Mesenteric fat pad (tissue), 1 donor: ENCODE measurements at regions not wholly inside any gene's neighbourhood (a gene's known extent, or its start where the extent isn't known, plus 50 kb on each side); places are given as distances from the start of the nearest gene placed in this dataset.

Experiments used
- DNase-seq: peaks from one replicate; pipeline ENCODE4 v3.0.0-alpha.2; 2020; ENCODE audit warnings: low spot score
- donor health status: DM: yes; HTN: yes; CAD: no.

DNA sequence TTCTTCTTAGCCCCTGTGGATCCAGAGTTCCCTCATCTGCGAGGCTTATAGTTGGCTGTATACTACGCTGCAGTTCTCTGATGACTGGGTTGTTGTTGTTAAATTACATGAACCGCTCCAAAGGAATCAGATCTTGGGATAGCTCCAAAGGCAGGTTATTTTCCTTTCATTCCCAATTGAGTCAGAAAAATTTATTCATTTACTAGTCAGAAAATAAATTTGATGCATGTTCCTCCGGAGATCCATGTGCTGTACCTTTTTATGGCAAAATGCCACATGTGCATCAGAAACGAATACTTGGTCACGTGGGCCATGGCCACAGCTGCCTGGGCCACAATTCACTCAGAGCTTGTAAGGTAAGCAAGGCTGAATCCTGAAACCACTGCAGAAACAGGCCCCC is 304.0 kb downstream of the NR2F1-AS1 start:
- no peak for DNase-seq

DNA sequence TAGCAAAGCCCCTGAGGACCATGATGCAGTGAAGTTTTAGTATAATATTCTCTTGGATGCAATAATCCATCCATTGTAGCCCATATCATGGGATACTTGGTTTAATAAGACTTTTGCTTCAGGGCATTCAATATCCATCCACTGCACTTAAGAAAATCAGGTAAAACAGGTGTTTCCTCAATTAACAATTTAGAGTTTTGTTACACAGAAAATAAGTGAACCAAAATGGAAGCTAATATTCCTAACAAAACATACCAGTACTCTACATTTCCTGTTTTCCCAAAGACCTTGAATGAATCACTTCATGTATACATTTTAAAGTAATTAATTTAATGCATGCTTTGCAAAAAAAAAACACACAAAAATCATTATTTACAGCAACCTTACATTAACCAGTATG is 305.6 kb downstream of the NR2F1-AS1 start:
- no peak for DNase-seq

DNA sequence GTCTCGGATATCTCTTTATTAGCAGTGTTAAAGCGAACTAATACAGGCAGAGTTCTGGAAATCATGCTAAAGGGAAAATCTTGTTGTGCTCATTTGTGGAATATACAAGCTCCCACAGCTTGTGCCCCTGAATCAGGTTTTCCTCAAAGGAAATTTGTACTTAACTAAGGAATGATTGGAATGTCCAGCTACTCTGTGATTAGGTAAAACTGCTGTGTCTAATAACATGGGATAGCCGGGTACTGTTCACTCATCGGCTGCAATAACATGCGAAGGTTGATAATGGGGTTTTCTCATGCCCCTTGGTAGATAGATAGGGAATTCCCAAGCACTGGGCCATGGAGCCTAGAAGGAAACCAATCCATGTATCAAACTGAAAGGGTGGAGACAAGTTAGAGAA is 306.7 kb downstream of the NR2F1-AS1 start:
- DNase-seq = no peak

DNA sequence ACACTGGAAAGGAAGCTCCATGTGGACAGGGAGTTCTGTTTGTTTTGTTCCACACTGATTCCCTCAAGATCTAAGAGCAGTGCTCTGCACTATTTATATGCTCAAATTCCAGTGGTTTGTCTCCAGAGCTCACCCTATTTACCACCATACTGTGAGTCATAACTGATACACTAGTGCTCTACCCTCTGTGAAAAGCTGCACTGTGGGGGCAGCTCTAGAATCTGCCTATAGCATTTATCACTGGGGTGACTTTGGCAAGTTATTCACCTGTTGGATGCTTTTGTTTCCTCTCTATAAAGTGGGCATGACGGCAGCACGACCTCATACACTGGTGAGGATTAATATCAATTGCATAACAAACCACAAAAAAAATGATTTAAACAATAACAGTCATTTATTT is 307.8 kb downstream of the NR2F1-AS1 start:
- DNase-seq = no peak

DNA sequence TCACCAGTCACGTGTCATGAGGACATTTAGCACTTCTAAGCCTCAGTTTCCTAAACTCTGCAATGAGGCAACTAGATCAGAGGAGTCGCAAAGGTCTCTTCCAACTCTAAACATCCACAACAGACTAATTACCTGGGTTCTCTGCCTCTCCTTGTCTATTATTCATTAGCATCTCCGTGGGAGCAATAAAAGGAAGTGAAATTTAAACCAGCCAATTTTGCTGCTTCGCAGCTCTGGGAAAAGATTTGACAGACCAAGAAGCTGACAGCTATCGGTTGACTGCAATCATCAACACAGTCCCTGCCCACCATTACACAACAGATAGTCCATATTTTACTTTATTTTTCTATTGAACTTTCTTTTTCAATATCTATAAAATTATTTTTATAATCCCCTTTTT is 308.9 kb downstream of the NR2F1-AS1 start:
- no peak for DNase-seq

DNA sequence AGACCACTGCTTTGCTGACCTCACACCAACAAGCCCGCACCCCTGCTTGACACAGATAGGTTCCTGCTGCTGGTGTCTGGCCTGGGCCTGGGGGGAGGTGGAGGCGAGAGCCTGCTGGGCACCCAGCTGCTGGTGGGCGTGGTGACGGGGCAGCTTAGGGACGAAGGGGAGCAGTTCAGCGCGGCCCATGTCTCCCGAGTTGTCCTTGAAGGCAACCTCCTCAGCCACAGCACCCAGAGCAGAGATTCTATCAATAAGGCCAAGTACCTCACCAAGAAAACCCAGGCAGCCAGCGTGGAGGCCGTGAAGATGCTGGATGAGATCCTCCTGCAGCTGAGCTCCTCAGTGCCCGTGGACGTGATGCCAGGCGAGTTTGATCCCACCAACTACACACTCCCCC is 313.3 kb downstream of the NR2F1-AS1 start:
- no peak for DNase-seq

DNA sequence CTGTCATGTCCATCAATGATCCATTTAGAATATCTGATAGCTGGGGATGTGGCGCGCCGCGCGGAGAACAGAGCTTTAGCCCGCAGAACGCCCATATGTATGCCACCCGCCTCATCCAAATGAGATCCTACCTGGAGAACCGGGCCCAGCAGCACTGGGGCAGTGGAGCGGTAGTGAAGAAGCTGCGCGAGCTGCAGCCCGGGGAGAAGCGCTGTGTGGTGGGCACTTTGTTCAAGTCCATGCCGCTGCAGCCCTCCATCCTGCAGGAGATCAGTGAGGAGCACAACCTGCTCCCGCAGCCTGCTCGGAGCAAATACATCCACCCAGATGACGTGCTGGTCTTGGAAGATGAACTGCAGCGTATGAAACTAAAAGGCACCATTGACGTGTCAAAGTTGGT is 313.7 kb downstream of the NR2F1-AS1 start:
- no peak for DNase-seq

DNA sequence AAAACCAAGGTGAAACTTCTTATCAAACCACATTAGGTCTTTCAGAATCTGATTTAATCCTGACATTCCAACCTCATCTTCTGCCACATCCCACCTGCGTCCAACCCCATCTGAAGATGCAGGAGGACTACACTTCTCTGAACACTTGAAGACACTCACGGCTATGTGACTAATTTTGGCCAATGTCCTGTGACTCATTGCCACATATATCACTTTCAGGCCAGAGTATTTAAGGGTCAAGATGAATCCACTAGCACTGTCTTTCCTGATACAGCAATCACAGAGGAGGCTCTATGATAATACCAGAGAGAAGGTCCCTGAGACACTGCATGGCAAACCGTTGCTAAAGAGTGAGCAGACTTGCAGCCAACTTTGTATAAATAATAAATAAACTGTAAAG is 323.4 kb downstream of the NR2F1-AS1 start:
- no peak for DNase-seq

DNA sequence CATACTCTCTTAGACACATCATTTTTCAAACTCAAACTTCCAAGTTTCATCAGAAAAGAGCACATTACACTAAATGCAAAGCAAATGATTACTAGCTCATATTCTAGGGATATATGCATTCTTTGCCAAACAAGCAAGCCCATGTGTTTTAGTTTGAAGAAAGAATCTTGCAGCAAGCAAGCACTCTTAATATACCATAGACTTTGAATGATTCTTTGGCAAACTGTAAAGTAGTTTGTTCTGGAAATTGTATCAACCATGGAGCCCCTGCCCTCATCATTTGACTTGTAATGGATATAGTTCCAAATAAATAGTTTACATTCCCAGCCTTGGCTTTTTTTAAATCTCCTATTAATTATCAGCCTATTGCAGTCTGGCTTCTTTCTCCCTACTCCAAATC is 325.2 kb downstream of the NR2F1-AS1 start:
- no peak for DNase-seq

DNA sequence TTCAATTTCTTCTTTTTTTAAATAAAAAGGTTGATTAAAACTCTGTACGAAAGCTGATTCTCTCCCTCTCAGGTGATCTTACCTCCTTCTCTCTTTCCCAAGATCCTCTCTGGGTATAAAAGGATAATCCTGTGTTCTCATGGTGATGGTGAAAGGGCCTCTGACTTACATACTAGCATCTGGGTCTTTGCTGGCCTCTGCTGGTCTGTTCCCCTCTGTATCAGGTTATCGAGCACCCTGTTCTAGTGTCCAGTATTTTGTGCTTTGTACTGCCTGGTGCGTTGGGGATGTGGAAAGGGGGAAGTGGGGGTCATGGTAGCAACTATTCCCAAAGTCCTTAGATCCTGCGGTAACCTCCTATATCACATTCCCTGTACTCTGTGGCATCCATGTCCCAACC is 328.9 kb downstream of the NR2F1-AS1 start:
- no peak for DNase-seq

DNA sequence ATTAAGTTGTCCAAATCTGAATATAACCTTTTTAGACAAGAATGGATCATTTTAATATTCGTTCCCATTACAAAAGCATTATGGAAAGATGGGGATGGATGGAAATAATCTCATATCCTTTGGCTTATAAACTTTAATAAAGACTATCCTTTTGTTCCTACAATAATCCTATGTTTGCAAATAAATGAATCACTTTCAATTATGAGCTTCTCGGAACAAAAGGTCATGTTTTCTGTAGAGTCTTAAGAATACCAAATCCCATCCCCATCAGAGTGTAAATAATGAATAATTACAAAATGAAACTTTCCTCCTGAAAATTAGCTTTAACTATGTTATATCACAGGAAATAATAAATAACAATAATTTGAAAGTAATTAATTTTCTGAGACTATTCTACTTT is 329.7 kb downstream of the NR2F1-AS1 start:
- no peak for DNase-seq

DNA sequence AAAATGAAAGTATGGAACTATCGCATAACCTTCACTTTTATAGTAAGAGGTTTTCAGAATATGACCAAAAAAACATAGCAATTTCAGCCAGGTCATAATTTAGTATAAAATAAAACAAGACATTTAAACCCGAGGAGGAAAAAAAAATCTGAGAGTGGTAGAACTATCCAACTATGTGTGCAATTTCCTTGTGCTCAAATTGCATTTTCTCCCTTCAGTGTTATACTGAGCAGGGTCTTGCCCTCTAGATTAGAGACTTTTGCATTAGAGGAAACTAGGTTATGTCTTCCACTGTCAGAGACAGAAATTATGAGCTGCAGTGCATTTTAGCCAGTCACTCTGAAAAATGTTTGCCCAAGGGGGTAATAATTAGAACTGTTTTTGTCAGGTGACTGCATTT is 330.6 kb downstream of the NR2F1-AS1 start:
- no peak for DNase-seq

DNA sequence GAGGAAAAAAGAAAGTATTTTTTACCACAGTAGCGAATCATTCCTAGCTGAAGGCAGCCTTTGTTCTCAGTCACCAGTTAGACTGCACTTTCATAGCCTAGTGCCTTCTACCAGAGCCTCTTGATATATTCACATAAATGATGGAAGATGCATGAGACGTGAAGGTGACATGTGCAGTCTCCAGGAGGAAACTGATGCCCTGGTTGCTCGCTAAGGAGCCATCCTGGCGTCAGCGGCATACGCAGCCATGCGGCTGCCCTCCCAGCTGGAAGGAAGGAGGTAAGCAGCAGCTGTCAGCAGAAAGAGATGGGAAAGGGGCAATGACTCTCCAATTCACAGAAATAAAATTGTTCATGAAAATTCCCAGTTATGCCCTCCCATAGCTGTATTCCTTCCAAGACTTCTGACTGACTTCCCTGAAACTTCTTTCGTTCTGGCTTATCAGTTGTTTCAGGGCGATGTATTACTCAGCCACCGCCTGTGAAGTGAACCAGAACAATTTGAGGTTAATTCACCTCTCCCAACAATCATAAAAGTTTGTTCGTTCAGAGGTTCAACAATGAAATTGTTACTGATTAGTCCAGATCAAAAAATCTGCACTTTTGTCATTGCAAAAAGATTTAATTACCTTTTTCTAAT is 331.2 kb downstream of the NR2F1-AS1 start:
- no peak for DNase-seq

DNA sequence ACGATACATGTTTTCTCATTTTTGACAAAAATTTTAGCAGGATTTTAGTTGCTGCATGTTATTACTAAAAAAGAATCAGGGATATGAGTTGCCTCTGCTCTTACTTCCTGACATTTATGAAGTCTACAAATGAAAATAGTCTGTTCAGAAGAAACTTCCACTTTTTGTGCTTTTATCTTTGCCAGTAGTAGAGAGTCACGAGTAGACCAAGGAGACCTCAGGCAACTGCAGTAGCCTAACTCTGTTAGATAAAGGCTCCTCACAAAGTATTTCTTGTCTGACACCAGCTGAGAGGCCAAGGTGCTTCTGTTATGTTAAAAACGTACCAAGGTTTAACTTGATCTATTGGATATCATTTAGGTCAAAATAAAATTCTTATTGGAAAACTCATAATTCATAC is 333.9 kb downstream of the NR2F1-AS1 start:
- DNase-seq = no peak

DNA sequence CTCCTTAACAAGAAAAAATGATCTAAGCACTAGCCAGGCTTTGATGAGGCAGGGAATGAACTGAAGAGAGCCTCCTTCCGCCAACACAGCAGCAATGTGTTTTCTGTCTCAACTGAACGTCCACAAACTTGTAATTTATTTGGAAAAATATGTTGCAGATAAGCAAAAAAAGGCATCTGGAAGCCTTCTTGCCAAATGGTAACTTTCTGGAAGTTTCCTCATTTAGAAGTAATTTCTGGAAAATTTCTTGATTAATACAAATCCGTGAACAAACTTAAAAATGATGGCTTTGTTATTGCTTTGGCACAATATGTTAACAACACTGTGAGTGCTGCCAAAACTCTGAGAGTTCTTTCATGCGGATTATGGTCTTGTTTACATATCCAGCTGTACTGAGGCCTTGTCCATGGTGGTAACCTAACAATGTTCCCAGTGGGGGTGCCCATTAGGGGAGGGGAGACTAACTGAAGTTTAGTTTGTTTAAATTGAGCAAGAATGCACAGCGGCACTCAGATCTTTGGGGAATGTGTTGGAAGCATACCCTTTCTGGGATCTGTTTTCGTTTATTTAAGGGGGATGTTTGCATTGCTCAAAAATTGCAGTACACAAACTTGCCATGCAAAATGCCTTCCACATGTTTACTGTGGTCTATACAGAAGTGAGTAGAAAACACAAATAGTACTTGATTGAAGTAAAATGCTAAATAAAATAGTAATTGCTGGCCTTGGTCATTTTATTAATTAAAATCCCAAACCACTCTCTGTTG is 334.7 kb downstream of the NR2F1-AS1 start:
- DNase-seq = no peak

DNA sequence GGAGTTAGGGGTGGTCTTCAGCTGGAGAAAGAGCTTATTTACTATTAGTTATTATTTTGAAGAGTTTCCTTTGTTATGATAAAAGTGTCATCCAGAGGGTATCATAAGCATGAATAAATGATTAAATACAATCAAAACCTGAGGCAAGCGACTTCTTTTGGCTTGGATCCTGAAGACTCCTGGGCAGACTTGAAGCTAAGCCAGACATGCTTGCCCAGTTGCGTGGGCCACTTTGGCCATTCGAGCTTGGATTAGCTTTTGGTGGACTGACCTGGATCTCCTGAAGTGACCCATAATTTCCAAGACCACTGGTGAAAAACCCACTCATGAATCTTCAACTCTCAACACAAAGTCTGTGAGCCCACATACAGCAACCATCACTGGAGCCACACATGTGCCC is 335.8 kb downstream of the NR2F1-AS1 start:
- DNase-seq = no peak

DNA sequence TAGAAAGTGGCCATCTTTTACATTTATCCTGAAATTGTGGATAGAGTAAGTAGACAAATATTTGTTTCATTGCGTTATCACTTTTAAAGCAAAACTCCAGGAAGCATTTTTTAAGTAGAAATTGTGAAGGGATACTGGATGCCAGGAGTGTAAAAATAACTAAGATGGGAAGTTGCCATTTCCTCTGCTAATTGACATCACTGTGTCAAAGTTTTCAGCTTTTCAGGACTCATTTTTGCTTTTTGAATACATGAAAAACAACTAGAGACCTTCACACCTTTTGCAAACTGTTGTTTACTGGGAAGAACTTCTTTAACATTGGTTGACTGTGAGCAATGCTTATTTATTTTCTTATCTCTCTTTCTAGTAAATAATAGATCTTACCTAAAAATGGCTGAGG is 337.5 kb downstream of the NR2F1-AS1 start:
- DNase-seq = no peak

DNA sequence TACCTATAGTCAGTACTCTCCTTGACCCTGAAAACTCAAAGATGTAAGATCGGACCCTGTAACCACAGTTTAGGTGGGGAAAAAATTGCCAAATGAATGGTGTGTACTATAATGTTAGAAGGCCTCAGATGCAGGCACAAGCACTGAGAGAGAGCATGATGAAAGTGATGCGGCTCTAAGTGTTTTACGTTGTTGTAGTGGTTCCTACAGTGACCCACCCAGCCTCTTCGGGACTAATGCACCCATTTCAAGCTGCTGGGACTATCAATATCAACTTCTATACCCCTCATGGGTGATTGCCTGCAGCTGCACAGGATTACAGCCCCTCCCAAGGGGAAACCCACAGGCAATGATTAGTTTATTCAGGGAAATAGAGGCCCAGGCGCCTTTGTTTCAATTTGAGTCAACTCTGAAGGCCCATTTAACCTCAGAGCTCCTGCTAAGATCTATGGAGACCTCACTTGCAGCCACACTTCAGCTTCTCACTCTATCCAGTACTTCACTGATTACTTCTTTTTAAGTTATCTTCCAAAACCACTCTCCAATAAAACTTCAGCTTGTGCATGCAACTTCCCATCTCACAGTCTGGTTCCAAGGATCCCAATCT is 340.7 kb downstream of the NR2F1-AS1 start:
- no peak for DNase-seq

DNA sequence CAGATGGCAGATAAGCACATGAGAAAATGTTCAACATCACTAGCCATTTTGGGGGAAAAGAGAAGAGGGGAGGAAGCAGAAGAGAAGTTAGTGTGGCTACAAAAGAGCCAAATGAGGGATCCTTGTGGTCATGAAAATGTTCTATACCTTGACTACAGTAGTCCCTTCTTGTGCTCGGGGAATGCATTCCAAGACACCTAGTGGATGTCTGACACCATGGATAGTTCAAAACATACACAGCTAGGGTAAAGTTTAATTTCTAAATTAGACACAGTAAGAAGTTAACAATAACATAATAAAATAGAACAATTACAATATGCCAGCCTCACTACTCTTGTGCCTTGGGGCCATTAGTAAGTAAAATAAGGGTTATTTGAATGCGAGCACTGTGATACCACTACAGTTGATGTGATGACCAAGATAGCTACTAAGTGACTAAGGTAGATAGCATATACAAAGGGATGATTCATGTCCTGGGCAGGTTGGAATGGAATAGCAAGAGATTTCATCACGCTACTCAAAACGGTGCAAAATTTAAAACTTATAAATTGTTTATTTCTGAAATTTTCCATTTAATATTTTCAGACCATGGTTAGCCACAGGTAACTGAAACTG is 344.1 kb downstream of the NR2F1-AS1 start:
- DNase-seq = no peak

DNA sequence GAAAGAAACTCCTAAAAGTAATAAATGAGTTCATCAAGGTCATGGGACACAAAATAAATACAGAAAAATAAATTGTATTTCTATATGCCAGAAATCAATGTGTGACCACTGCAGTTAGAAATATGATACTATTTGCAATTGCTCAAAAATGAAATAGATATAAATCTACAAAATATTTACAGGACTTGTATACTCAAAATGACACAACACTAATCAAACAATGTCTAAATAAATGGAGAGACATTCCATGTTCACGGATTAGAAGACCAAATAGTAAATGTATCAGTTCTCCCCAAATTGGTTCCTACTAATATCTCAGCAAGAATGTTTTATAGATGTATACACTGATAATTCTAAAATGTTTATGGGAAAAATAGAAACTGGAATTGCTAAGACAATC is 345.3 kb downstream of the NR2F1-AS1 start:
- no peak for DNase-seq

DNA sequence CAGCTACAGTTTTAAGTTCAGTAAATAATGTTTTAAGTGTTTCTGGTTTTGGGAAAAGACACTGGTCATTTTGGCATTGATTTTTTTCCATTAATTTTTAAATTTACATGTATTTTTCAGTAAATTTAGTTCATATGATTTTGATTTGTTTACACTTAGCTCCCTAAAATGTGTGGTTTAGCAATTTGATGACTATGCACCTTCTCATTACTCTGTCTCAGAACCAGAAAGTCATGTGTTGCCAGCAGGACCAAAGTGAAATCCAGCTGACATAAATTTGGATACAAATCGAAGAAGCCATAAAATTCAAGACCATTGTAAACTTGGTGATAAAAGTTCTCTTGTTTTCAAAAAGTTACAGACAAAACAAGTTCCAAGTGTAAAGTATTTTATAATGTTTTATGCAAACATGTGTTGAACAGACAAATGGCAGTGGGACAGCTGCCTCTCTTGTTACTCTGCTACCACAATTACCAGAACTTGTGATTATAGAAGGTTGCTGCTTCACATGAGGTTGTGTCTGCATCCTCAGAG is 354.8 kb downstream of the NR2F1-AS1 start:
- no peak for DNase-seq

DNA sequence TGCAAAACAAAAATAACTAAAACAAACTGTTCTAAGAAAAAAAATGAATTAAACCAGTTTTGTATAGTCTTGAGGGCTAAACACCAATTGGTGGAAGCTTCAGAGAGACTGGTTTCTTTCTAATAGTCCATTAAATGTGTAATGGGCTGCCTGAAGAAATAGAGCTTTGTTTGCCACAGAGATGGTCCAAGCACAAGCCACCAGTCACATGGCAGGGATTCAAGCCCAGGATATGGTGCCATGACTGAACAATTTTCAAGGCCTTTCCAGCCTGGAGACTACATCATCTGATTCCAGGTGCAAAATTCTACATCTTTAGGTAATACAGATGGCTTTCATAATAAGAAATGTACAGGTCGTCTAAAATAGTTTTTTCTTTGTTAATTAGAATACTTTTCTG is 355.3 kb downstream of the NR2F1-AS1 start:
- no peak for DNase-seq
